HG02642 (cell line): ENCODE measurements at regions not wholly inside any gene's neighbourhood (a gene's known extent, or its start where the extent isn't known, plus 50 kb on each side); places are given as distances from the start of the nearest gene placed in this dataset.

ENCODE experiments used
- ATAC-seq: cut with Tn5 transposase; IDR thresholded peaks from one replicate; pipeline ENCODE4 v1.9.1; 2021; ENCODE audit warnings: mild to moderate bottlenecking; ENCODE audit not compliant: unreplicated experiment, poor library complexity

GRCh38 chr10:90424730-90425129, 433.1 kb downstream of the HTR7 start:
- no peak for ATAC-seq

GRCh38 chr10:90430186-90430585, 427.7 kb downstream of the HTR7 start:
- ATAC-seq, result no peak

GRCh38 chr10:90432866-90433265, 425.0 kb downstream of the HTR7 start:
- no peak for ATAC-seq

- no peak for ATAC-seq
Observed at GRCh38 chr10:90435296-90435695, 422.5 kb downstream of the HTR7 start.

GRCh38 chr10:90437452-90437851, 420.4 kb downstream of the HTR7 start:
- no peak for ATAC-seq

GRCh38 chr10:90440870-90441269, 417.0 kb downstream of the HTR7 start:
- no peak for ATAC-seq

- ATAC-seq, result no peak
Observed at GRCh38 chr10:90443342-90443741, 414.5 kb downstream of the HTR7 start.

- no peak for ATAC-seq
Observed at GRCh38 chr10:90447831-90448230, 410.0 kb downstream of the HTR7 start.

GRCh38 chr10:90450797-90451196, 407.0 kb downstream of the HTR7 start:
- no peak for ATAC-seq

GRCh38 chr10:90451283-90451682, 406.6 kb downstream of the HTR7 start:
- no peak for ATAC-seq

- ATAC-seq, result no peak
Observed at GRCh38 chr10:90458054-90458453, 399.8 kb downstream of the HTR7 start.

- no peak for ATAC-seq
Observed at GRCh38 chr10:90458571-90458970, 399.3 kb downstream of the HTR7 start.

- no peak for ATAC-seq
Observed at GRCh38 chr10:90461437-90462155, 396.2 kb downstream of the HTR7 start.

- no peak for ATAC-seq
Observed at GRCh38 chr10:90462749-90463470, 394.9 kb downstream of the HTR7 start.

GRCh38 chr10:90464329-90464728, 393.5 kb downstream of the HTR7 start:
- ATAC-seq, result no peak

GRCh38 chr10:90470966-90471365, 386.9 kb downstream of the HTR7 start:
- no peak for ATAC-seq

- no peak for ATAC-seq
Observed at GRCh38 chr10:90480466-90480865, 377.4 kb downstream of the HTR7 start.

GRCh38 chr10:90481326-90481923, 376.4 kb downstream of the HTR7 start:
- ATAC-seq, result no peak

- ATAC-seq, result no peak
Observed at GRCh38 chr10:90484518-90484917, 373.3 kb downstream of the HTR7 start.

- ATAC-seq, result no peak
Observed at GRCh38 chr10:90494183-90494582, 363.7 kb downstream of the HTR7 start.

GRCh38 chr10:90504172-90504571, 353.7 kb downstream of the HTR7 start:
- ATAC-seq, result no peak

- ATAC-seq, result no peak
Observed at GRCh38 chr10:90526721-90527120, 331.1 kb downstream of the HTR7 start.
